ENCODE measurements at regions not wholly inside any gene's neighbourhood (a gene's known extent, or its start where the extent isn't known, plus 50 kb on each side); places are given as distances from the start of the nearest gene placed in this dataset.

- no peak for DNase-seq (ENCODE audit: extremely low spot score)
- TF ChIP-seq FOXA1 (IDR thresholded peaks at IDR 0.05), result no peak
- TF ChIP-seq SUZ12 (IDR thresholded peaks at IDR 0.05), result no peak
- no peak for TF ChIP-seq SP1 (IDR thresholded peaks at IDR 0.05)
- TF ChIP-seq FOXM1 (IDR thresholded peaks at IDR 0.05; ENCODE audit: borderline replicate concordance), result no peak
- TF ChIP-seq BHLHE40 (IDR thresholded peaks at IDR 0.05; ENCODE audit: borderline replicate concordance), result no peak
- no peak for TF ChIP-seq ELF4 (IDR thresholded peaks at IDR 0.05)
- TF ChIP-seq CTBP1 (IDR thresholded peaks at IDR 0.05; ENCODE audit: borderline replicate concordance), result no peak
- no peak for TF ChIP-seq NFRKB (IDR thresholded peaks at IDR 0.05)
- TF ChIP-seq ZNF384 (IDR thresholded peaks at IDR 0.05), result no peak
- no peak for TF ChIP-seq L3MBTL2 (conservative IDR thresholded peaks at IDR 0.05)
- TF ChIP-seq ARNT (IDR thresholded peaks at IDR 0.05), result no peak
- no peak for TF ChIP-seq FOXK2 (IDR thresholded peaks at IDR 0.05)
- no peak for TF ChIP-seq LEF1 (IDR thresholded peaks at IDR 0.05; ENCODE audit: borderline replicate concordance)
- TF ChIP-seq TARDBP (IDR thresholded peaks at IDR 0.05), result no peak
- no peak for TF ChIP-seq HDGF (IDR thresholded peaks at IDR 0.05; ENCODE audit: borderline replicate concordance)
- TF ChIP-seq PKNOX1 (IDR thresholded peaks at IDR 0.05), result no peak
- POLR2A ChIA-PET, result no interaction called here
- CTCF ChIA-PET, result no interaction called here
Observed at GRCh38 chr5:51488803-51489642, 105.8 kb downstream of the ISL1 start.

- TF ChIP-seq CTBP1 (IDR thresholded peaks at IDR 0.05; ENCODE audit: borderline replicate concordance) (no peak), ZNF384 (IDR thresholded peaks at IDR 0.05) (no peak), BHLHE40 (IDR thresholded peaks at IDR 0.05; ENCODE audit: borderline replicate concordance) (no peak), FOXK2 (IDR thresholded peaks at IDR 0.05) (no peak), PKNOX1 (IDR thresholded peaks at IDR 0.05) (no peak), FOXA1 (IDR thresholded peaks at IDR 0.05) (no peak), ARNT (IDR thresholded peaks at IDR 0.05) (no peak), SP1 (IDR thresholded peaks at IDR 0.05) (no peak), LEF1 (IDR thresholded peaks at IDR 0.05; ENCODE audit: borderline replicate concordance) (no peak), TARDBP (IDR thresholded peaks at IDR 0.05) (no peak), SUZ12 (IDR thresholded peaks at IDR 0.05) (no peak), NFRKB (IDR thresholded peaks at IDR 0.05) (no peak), ELF4 (IDR thresholded peaks at IDR 0.05) (no peak), L3MBTL2 (conservative IDR thresholded peaks at IDR 0.05) (no peak), FOXM1 (IDR thresholded peaks at IDR 0.05; ENCODE audit: borderline replicate concordance) (no peak), HDGF (IDR thresholded peaks at IDR 0.05; ENCODE audit: borderline replicate concordance) (no peak)
- DNase-seq (ENCODE audit: extremely low spot score), result no peak
- ChIA-PET CTCF (no interaction called here), POLR2A (no interaction called here)
Observed at GRCh38 chr5:51494821-51495220, 111.6 kb downstream of the ISL1 start.

- DNase-seq (ENCODE audit: extremely low spot score), result no peak
- CTCF ChIA-PET, result no interaction called here
- POLR2A ChIA-PET, result no interaction called here
- TF ChIP-seq FOXA1 (IDR thresholded peaks at IDR 0.05), result no peak
- TF ChIP-seq NFRKB (IDR thresholded peaks at IDR 0.05), result no peak
- TF ChIP-seq ELF4 (IDR thresholded peaks at IDR 0.05), result no peak
- no peak for TF ChIP-seq HDGF (IDR thresholded peaks at IDR 0.05; ENCODE audit: borderline replicate concordance)
- no peak for TF ChIP-seq ARNT (IDR thresholded peaks at IDR 0.05)
- TF ChIP-seq L3MBTL2 (conservative IDR thresholded peaks at IDR 0.05), result no peak
- no peak for TF ChIP-seq FOXK2 (IDR thresholded peaks at IDR 0.05)
- no peak for TF ChIP-seq FOXM1 (IDR thresholded peaks at IDR 0.05; ENCODE audit: borderline replicate concordance)
- TF ChIP-seq TARDBP (IDR thresholded peaks at IDR 0.05), result no peak
- TF ChIP-seq ZNF384 (IDR thresholded peaks at IDR 0.05), result no peak
- TF ChIP-seq SP1 (IDR thresholded peaks at IDR 0.05), result no peak
- no peak for TF ChIP-seq SUZ12 (IDR thresholded peaks at IDR 0.05)
Observed at GRCh38 chr5:51495672-51496071, 112.4 kb downstream of the ISL1 start.

GRCh38 chr5:51517838-51518237, 134.6 kb downstream of the ISL1 start:
- TF ChIP-seq L3MBTL2 (conservative IDR thresholded peaks at IDR 0.05) (no peak), LEF1 (IDR thresholded peaks at IDR 0.05; ENCODE audit: borderline replicate concordance) (no peak), TARDBP (IDR thresholded peaks at IDR 0.05) (no peak), ELF4 (IDR thresholded peaks at IDR 0.05) (no peak), FOXA1 (IDR thresholded peaks at IDR 0.05) (no peak), ZNF384 (IDR thresholded peaks at IDR 0.05) (no peak), FOXM1 (IDR thresholded peaks at IDR 0.05; ENCODE audit: borderline replicate concordance) (no peak), PKNOX1 (IDR thresholded peaks at IDR 0.05) (no peak), NFRKB (IDR thresholded peaks at IDR 0.05) (no peak), ARNT (IDR thresholded peaks at IDR 0.05) (no peak), HDGF (IDR thresholded peaks at IDR 0.05; ENCODE audit: borderline replicate concordance) (no peak), SUZ12 (IDR thresholded peaks at IDR 0.05) (no peak), FOXK2 (IDR thresholded peaks at IDR 0.05) (no peak), CTBP1 (IDR thresholded peaks at IDR 0.05; ENCODE audit: borderline replicate concordance) (no peak), BHLHE40 (IDR thresholded peaks at IDR 0.05; ENCODE audit: borderline replicate concordance) (no peak), SP1 (IDR thresholded peaks at IDR 0.05) (no peak)
- CTCF ChIA-PET, result no interaction called here
- no peak for DNase-seq (ENCODE audit: extremely low spot score)
- POLR2A ChIA-PET, result no interaction called here

- peak; percentile 7 for DNase-seq (ENCODE audit: extremely low spot score)
- POLR2A ChIA-PET, result no interaction called here
- TF ChIP-seq FOXK2 (IDR thresholded peaks at IDR 0.05) (no peak), FOXM1 (IDR thresholded peaks at IDR 0.05; ENCODE audit: borderline replicate concordance) (no peak), SUZ12 (IDR thresholded peaks at IDR 0.05) (no peak), NFRKB (IDR thresholded peaks at IDR 0.05) (no peak), ZNF384 (IDR thresholded peaks at IDR 0.05) (no peak), FOXA1 (IDR thresholded peaks at IDR 0.05) (no peak), LEF1 (IDR thresholded peaks at IDR 0.05; ENCODE audit: borderline replicate concordance) (no peak), PKNOX1 (IDR thresholded peaks at IDR 0.05) (no peak), HDGF (IDR thresholded peaks at IDR 0.05; ENCODE audit: borderline replicate concordance) (no peak), ELF4 (IDR thresholded peaks at IDR 0.05) (no peak), CTBP1 (IDR thresholded peaks at IDR 0.05; ENCODE audit: borderline replicate concordance) (no peak), SP1 (IDR thresholded peaks at IDR 0.05) (no peak)
- CTCF ChIA-PET, result no interaction called here
Observed at GRCh38 chr5:51518607-51519006, 135.4 kb downstream of the ISL1 start.

Data from HEK293T (cell line).